HAP-1 (cell line): ENCODE measurements at regions not wholly inside any gene's neighbourhood (a gene's known extent, or its start where the extent isn't known, plus 50 kb on each side); places are given as distances from the start of the nearest gene placed in this dataset.

Source experiments
- DNase-seq, 2 experiments: peaks; one replicate each; pipeline ENCODE4 v3.0.0-alpha.2; 2016 to 2020; ENCODE audit warnings: low spot score in 2 of 2
- H3K27me3 ChIP-seq: fragments of 250-450 bp; sonication (Bioruptor Pico); 2 replicates; pipeline ENCODE4 v1.5.1; 2020; ENCODE audit warnings: low read depth, mild to moderate bottlenecking, moderate library complexity
- H3K36me3 ChIP-seq: fragments of 250-450 bp; sonication (Bioruptor Pico); replicated peaks from 2 replicates; pipeline ENCODE4 v1.5.1; 2020; ENCODE audit warnings: mild to moderate bottlenecking
- H3K4me1 ChIP-seq: fragments of 250-450 bp; sonication (Bioruptor Pico); 2 replicates; pipeline ENCODE4 v1.5.1; 2020; ENCODE audit warnings: mild to moderate bottlenecking
- H3K4me3 ChIP-seq: fragments of 250-450 bp; sonication (Bioruptor Pico); 2 replicates; pipeline ENCODE4 v1.5.1; 2020; ENCODE audit warnings: mild to moderate bottlenecking, moderate library complexity
- H3K9me3 ChIP-seq: fragments of 250-450 bp; sonication (Bioruptor Pico); 2 replicates; pipeline ENCODE4 v1.5.1; 2020; ENCODE audit warnings: mild to moderate bottlenecking, moderate library complexity
- in situ Hi-C: fragments of 300-500 bp; cut with MboI; formaldehyde crosslinking; loops from 3 replicates; pipeline ENCODE4 v1.14.3; 2020; ENCODE audit warnings: low sequenced_read_pairs, inconsistent platforms, mixed read lengths

DNA sequence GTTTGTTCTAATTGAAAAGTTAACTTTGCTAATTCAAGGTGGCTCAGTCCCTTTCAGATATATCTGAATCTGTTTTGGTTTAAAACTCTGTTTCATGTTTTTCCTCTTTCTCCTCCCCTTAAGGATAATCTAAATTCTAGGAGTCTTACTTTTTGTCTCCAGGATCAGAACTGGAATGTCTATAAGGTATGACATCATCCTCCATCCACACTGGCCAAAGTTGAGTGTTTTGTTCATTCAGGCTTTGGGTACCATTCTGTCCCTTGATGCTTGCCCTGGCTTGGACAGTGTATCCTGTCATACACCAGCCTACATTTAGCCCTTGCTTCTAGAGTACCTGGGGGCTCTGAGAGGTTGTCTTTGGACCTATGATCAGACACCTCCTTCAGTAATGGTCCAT lies 56.8 kb upstream of the ANTXR2 start:
- H3K4me1 ChIP-seq: no peaks in the 10 kb centered on the region
- H3K36me3 ChIP-seq: no peaks in the 10 kb centered on the region
- peaks cover 4% of the 10 kb centered on the region; the same call in 1 of the 2 replicates for H3K27me3 ChIP-seq
- in situ Hi-C loops: no loop called here
- no peak for DNase-seq
- H3K4me3 ChIP-seq: no peak overlapping the region
- no peaks in the 10 kb centered on the region for H3K9me3 ChIP-seq

DNA sequence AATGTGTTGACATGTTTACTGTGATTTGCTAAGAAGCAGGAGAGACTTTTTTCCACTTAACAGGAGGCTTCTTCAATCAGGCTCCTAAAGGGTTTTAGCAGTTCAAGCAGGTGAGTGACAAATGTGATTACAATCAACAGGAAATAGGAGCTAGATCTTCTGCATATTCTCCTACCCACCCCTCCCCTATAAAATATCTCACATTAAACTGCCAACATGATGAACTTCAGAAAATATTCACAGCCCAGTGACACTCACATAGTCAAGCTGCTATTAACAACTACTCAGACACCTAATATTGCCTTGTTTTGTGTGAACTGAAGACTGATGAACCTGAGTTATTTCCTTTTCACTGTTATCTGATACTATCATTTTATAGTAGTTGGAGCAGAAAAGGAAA lies 55.9 kb upstream of the ANTXR2 start:
- DNase-seq: no peak
- Histone ChIP-seq H3K4me3 (no peak overlapping the region), H3K36me3 (no peaks in the 10 kb centered on the region), H3K27me3 (peaks cover 4% of the 10 kb centered on the region; the same call in 1 of the 2 replicates), H3K9me3 (no peaks in the 10 kb centered on the region), H3K4me1 (no peaks in the 10 kb centered on the region)
- in situ Hi-C loops: no loop called here

DNA sequence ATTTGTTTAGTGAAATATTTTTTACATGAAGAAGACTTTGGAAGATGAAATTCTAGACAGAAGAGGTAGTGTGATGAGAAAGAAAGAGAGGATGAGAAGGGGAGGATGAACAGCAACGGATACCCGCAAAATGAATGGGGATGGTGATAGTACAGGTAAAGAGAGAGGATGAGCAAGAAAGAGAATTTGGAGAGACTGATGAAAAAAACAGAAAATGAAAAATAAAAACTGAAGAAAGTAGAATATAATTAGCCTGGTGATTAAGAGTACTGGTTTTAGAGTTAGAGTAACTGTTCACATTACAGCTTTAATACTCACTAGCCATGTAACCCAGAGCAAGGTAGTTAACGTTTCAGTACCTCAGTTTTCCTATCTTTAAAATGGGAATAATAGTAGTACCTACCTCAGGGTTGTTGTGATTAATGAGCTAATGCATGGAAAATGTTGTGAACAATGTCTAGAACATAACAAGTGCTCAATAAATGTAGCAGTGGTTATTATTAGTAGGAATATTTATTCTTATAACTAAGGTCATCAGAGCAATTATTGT lies 54.9 kb upstream of the ANTXR2 start:
- H3K27me3 ChIP-seq: peaks cover 4% of the 10 kb centered on the region; the same call in 1 of the 2 replicates
- no peak overlapping the region for H3K4me3 ChIP-seq
- in situ Hi-C loops: no loop called here
- no peaks in the 10 kb centered on the region for H3K36me3 ChIP-seq
- DNase-seq: no peak
- no peaks in the 10 kb centered on the region for H3K9me3 ChIP-seq
- H3K4me1 ChIP-seq: no peaks in the 10 kb centered on the region

DNA sequence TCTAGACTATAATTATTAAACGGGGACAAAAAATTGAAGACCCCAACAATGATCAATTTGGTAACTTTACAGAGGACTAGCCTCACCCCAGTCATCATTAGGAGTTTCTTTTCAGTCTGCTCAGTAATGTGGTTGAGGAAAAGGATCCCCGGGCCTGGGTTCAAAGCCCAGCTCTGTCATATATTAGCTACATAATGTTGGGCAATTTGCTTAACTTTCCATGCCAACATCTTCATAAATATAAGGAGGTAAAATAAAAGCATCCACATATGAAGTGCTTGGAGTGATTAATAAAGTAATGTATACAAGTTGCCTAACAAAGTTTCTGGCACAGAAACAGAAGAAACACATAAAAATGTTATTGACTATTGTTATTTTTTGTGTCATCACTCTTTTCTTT lies 53.4 kb upstream of the ANTXR2 start:
- Histone ChIP-seq H3K27me3 (peaks cover 4% of the 10 kb centered on the region; the same call in 1 of the 2 replicates), H3K9me3 (no peaks in the 10 kb centered on the region), H3K36me3 (no peaks in the 10 kb centered on the region), H3K4me3 (no peak overlapping the region), H3K4me1 (no peaks in the 10 kb centered on the region)
- in situ Hi-C loops: no loop called here
- no peak for DNase-seq

DNA sequence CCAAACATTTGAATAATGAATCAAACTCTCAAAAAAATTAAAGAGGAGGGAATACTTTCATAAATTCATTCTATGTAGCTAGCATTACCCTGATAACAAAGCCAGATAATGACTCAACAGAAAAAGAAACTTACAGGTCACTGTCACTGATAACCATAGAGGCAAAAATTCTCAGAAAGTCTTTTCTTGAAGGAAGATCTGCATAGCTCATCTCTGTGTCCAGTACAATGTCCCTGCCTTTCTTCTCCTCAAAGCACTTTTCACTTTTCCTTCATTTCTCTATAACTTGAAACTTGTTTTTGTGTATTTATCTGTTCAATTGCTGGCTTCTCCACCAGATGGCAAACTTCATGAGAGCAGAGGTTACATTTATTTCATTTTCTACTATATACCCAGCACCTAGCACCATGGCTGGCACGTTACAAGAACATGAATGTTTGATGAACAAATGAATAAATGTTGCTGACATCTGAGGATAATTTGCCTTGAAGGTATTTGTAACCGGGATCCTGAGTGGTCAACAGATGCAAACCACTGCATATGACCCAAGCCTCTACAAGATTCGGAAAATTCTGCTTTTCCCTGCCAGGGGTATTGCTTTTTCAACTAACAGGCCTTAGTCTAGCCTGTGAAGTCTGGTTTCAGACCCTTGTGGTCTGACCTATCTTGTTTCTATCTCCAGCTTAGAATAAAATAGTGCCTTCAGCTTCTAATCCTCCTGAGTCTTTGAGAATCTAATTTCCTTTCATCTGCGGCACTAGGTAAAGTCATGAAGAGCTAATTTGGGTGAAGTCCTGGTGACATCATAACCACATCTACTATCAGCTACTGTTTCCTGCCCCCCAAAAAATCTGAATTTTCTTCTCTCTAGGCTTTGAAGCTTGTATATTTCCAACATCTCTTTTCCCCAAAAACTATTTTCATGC lies 52.5 kb upstream of the ANTXR2 start:
- DNase-seq: peak in 1 of 2 experiments; percentile 7
- no peaks in the 10 kb centered on the region for H3K36me3 ChIP-seq
- in situ Hi-C loops: no loop called here
- peaks cover 4% of the 10 kb centered on the region; the same call in 1 of the 2 replicates for H3K27me3 ChIP-seq
- H3K9me3 ChIP-seq: no peaks in the 10 kb centered on the region
- no peak overlapping the region for H3K4me3 ChIP-seq
- H3K4me1 ChIP-seq: no peaks in the 10 kb centered on the region

DNA sequence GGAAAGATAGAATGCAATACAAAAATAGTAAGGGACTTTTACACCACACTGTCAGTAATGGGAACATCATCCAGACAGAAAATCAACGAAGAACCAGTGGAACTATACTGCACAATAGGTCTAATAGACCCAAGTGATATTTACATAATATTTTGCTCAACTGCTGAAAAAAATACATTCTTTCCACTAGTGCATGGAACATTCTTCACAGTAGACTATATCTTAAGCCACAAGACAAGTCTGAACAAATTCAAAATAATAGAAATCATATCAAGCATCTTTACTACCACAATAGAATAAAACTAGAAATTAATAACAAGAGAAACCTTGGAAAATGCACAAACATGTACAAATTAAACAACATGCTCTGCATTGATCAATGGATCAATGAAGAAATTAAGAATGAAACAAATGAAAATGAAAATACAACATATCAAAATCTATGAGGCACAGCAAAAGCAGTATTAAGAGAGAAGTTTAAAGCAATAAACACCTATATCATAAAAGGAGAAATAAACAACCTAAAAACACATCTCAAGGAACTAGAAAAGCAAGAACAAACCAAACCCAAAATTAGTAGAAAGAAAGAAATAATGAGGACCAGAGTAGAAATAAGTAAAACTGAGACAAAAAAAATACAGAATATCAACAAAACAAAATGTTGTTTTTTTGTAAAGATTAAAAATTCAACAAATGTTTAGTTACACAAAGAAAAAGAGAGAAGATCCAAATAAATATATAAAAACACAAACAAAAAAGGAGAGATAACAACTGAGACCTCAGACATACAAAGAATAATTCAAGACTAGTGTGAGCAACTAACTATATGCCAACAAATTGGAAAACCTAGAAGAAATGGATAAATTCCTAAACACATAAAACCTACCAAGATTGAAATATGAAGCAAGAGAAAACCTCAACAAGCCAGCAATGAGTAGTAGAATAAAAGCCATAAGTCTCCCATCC lies 51.5 kb upstream of the ANTXR2 start:
- no peaks in the 10 kb centered on the region for H3K9me3 ChIP-seq
- in situ Hi-C loops: no loop called here
- DNase-seq: no peak
- no peaks in the 10 kb centered on the region for H3K4me1 ChIP-seq
- no peaks in the 10 kb centered on the region for H3K36me3 ChIP-seq
- H3K27me3 ChIP-seq: peaks cover 4% of the 10 kb centered on the region; the same call in 1 of the 2 replicates
- H3K4me3 ChIP-seq: no peak overlapping the region
